22Rv1 (cell line): ENCODE measurements at regions not wholly inside any gene's neighbourhood (a gene's known extent, or its start where the extent isn't known, plus 50 kb on each side); places are given as distances from the start of the nearest gene placed in this dataset.

ENCODE experiments used
- H3K27ac ChIP-seq: fragments of 450-650 bp; 2 replicates; pipeline ENCODE4 v1.5.1; 2017
- ZFX ChIP-seq: fragments of 450-650 bp; IDR thresholded peaks from 2 replicates; pipeline ENCODE4 v1.6.1; 2017; ENCODE audit warnings: antibody characterized with exemption, borderline replicate concordance
- TF ChIP-seq, protein P1 (sequence below): fragments of 450-650 bp; IDR thresholded peaks from 2 replicates; pipeline ENCODE4 v1.5.1; 2017; ENCODE audit warnings: mild to moderate bottlenecking

DNA sequence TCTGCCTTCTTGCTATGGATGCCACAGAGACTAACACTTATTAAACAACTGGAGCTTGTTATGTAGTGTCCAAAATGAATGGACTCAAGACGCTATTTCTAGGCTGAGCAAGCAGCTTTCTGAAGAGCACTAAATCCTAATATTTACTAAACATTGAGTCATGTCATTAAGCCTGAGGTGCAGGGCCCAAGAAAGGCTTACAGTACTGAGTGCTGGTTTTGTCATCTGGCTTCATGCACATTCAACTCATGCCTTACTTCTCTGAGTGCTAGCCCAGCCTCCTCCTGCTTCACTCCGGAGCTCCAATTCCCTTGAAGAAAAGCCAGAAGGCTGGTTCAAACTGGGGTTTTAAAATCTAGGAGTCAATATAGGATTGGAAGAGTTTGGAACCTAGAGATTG is 363.3 kb upstream of the CDH5 start:
- no peak overlapping the region for H3K27ac ChIP-seq
- TF ChIP-seq, protein P1, sequence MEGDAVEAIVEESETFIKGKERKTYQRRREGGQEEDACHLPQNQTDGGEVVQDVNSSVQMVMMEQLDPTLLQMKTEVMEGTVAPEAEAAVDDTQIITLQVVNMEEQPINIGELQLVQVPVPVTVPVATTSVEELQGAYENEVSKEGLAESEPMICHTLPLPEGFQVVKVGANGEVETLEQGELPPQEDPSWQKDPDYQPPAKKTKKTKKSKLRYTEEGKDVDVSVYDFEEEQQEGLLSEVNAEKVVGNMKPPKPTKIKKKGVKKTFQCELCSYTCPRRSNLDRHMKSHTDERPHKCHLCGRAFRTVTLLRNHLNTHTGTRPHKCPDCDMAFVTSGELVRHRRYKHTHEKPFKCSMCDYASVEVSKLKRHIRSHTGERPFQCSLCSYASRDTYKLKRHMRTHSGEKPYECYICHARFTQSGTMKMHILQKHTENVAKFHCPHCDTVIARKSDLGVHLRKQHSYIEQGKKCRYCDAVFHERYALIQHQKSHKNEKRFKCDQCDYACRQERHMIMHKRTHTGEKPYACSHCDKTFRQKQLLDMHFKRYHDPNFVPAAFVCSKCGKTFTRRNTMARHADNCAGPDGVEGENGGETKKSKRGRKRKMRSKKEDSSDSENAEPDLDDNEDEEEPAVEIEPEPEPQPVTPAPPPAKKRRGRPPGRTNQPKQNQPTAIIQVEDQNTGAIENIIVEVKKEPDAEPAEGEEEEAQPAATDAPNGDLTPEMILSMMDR, result no peak
- TF ChIP-seq ZFX, result no peak

DNA sequence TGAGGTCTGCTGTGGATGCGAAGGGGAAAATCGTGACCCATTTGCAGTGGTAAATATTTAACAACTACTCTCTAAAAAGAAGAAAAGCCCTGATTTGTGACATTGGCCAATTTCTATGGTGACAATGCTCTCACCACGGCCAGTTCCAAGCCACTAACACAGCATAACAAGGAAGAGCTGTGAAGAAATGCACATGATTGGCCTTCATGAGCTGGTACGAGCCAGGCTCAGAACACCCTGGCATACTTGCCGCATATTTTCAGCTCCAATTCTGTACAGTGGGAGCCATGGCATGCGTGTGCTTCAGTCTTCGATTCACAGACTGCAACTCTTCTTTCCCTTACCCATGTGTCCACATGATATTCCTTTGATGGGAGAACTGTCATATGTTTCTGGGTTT is 363.9 kb upstream of the CDH5 start:
- no peak for TF ChIP-seq ZFX
- TF ChIP-seq, protein P1, result no peak

DNA sequence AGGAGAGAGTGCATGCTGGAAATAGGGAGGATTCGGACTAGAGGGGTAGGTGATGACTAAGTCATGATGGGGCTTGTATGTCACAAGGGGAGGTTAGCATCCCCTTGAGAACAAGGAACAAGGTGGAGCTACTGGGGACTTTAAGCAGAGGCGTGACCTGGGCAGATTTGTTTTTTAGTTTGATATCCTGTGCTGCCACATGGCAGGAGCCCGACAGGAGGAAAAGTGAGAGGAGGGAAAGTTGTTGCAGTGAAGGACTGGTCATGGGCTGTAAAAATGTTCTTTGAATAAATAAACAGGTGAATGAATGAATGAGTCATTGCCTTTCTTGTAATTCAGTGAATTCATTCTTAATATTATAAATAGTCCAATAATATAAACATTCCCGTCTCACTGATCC is 365.1 kb upstream of the CDH5 start:
- H3K27ac ChIP-seq, result no peak overlapping the region
- TF ChIP-seq ZFX, result no peak
- TF ChIP-seq, protein P1, result no peak

More for the DNA sequence above, 363.9 kb upstream of the CDH5 start:
- H3K27ac ChIP-seq, result no peak overlapping the region

DNA sequence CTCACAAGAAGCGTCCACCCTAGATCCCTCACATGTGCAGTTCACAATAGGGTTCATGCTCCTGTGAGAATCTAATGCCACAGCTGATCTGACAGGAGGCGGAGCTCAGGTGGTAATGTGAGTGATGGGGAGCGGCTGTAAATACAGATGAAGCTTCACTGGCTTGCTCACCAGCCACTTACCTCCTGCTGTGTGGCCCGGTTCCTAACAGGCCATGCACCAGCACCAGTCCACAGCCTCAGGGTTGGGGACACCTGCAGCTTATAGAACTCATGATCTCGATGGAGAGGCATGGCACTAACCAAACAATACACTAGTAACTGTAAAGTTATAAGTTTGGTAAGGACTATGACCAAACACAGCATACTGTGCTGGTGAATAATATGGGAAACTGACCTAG is 368.0 kb upstream of the CDH5 start:
- H3K27ac ChIP-seq, result no peak overlapping the region
- TF ChIP-seq, protein P1, result no peak
- TF ChIP-seq ZFX, result no peak

DNA sequence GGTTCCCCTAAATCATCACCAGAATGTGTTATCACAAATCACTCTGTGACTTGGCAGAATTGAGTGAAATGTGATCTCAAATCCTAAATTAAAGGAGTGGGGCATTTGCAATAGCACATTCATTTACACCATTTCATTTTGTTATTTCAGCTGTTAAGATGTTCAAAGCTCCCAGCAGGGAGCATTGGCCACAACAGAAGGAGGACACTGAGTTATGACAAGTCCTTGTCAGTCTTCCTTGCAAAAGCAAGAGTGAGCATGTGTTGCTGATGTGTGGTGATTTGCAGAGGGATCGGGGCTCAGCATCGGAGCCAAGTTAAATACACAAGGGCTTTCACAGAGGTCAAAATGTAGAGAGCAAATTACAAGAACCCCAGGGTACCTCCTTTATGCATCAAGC is 372.2 kb upstream of the CDH5 start:
- no peak overlapping the region for H3K27ac ChIP-seq
- TF ChIP-seq, protein P1, result no peak
- TF ChIP-seq ZFX, result no peak

DNA sequence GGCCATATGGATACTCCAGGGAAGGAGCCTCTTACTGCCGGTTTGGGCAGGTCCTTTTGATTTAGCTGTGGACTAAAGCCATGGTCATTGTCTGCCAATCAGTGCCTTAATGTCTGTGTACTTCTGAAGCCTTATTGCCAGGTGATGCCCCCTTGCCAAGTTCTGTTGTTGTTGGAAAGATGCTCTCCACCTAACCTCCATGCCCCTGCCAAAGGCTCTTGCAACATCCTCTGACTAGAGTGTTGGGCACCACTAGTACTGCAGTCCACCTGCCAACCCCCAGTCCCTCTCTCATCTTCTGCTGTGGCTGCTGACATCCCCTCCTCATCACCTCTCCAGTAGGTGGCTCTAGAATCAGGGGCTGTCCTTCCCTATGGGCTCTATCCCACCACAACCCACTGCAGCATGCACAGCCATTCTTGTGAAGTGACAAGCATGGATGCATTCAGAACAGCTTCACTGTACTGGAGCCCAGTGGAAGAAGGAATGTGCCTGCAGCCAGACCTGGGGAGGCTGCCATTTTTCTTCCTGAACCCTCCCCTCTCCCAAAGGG is 375.3 kb upstream of the CDH5 start:
- TF ChIP-seq, protein P1, result no peak
- H3K27ac ChIP-seq, result no peak overlapping the region

DNA sequence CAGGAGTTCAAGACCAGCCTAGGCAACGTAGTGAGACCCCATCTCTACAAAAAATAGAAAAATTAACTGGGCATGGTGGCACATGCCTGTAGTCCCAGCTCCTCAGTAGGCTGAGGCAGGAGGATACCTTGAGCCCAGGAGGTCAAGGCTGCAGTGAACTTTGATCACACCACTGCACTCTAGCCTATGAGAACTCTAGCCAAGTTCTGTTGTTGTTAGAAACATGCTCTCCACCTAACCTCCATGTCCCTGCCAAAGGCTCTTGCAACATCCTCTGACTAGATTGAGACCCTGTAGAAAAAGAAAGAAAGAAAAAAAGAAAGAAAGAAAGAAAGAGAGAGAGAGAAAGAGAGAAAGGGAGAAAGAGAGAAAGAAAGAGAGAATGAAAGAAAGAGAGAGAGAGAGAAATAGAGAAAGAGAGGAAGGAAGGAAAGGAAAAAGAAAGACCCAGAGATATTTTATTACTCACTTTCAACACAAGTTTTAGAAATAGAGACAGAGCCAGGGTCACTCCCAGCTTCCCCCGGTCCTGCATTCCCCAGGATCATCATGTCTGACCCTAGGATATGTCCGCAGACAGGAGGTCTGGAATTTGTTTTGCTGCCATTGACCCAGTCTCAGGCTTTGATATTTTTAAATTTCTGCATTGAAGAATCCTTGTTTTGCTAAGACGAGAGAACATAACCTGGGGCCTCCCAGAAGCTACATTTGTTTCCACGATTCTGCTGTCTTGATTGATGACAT is 376.5 kb upstream of the CDH5 start:
- TF ChIP-seq, protein P1, result no peak
- TF ChIP-seq ZFX, result no peak
- no peak overlapping the region for H3K27ac ChIP-seq
